HG02970 (cell line): ENCODE measurements at regions not wholly inside any gene's neighbourhood (a gene's known extent, or its start where the extent isn't known, plus 50 kb on each side); places are given as distances from the start of the nearest gene placed in this dataset.

Source experiments
- ATAC-seq: cut with Tn5 transposase; IDR thresholded peaks from one replicate; pipeline ENCODE4 v1.9.1; 2021; ENCODE audit warnings: mild to moderate bottlenecking, moderate library complexity, moderate number of reproducible peaks; ENCODE audit not compliant: unreplicated experiment, low FRiP score

DNA sequence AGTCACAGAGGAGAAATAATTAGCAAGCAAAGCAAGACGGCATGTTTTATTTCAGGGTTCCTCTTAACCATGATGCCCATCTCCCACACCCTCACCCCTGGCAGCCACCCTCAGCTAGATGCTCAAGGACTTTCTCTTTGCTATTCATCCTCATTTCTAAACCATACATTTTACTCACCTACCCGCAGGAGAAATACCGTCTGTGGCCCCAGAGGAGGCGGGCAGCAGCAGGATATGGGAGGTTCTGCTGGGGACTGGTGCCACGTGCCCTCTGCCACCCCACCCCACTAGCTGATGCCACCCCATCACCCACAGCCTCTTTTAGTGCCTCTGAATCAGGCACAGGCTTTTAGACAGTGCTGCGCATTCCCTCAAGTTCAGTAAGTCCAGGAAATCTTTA is 168.7 kb upstream of the ITGB1 start:
- no peak for ATAC-seq

- no peak for ATAC-seq
Observed at GRCh38 chr10:33125522-33126517, 167.8 kb upstream of the ITGB1 start.

- no peak for ATAC-seq
Observed at GRCh38 chr10:33125111-33125510, 167.1 kb upstream of the ITGB1 start.

- ATAC-seq, result no peak
Observed at GRCh38 chr10:33123680-33124079, 165.7 kb upstream of the ITGB1 start.

DNA sequence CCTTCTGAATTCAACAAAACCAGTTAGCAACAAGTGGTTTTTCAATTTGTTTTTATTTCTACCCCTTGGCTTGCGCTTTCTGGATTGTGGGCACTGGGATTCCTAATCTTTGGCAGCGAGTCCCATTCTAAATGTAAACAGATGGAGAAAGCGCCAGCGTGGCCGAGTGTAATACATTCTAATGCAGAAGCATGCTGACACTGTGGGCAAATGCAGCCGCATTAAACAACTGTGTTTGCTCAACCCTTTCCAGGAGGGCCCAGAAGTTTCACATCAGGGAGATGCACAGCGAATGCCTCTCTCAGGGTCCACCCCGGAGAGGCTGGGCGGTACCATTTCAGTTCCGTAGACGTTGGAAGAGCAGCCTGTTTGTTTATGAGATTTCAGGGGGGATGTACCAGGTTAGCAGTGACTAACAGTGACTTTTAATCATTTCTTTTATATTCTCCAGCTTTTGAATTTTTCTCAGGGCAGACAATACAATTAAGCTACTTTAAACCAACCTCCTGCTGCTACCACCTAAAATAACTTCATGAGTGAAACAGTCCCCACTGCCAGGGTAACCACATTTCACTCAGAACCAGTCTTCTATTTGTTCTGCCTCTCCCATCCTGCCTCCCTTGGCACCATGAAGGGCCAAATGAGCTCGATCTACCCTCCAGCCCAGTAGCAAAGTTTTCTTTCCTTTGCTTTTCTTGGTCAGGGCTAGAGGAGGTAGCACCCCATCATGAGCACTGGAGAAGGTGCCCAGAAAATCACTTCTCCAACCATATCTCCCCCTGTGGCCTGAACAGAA is 164.2 kb upstream of the ITGB1 start:
- ATAC-seq, result no peak

DNA sequence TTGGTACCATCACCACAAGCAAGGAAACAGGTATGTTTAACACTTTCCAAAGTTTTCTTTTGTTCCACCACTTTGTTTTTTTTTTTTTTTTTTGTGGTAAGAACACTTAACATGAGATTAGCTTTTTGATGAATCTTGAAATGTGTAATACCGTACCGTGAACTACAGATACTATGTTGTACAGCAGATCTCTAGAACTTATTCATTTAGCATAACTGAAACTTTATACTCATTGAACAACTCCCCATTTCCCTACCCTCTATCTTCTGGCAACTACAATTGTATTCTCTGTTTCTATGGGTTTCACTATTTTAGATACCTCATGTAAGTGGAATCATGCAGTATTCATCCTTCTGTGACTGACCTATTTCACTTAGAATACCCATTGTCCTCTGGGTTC is 162.7 kb upstream of the ITGB1 start:
- no peak for ATAC-seq

- no peak for ATAC-seq
Observed at GRCh38 chr10:33120275-33120674, 162.2 kb upstream of the ITGB1 start.

- no peak for ATAC-seq
Observed at GRCh38 chr10:33117816-33118215, 159.8 kb upstream of the ITGB1 start.

- ATAC-seq, result no peak
Observed at GRCh38 chr10:33117230-33117629, 159.2 kb upstream of the ITGB1 start.

DNA sequence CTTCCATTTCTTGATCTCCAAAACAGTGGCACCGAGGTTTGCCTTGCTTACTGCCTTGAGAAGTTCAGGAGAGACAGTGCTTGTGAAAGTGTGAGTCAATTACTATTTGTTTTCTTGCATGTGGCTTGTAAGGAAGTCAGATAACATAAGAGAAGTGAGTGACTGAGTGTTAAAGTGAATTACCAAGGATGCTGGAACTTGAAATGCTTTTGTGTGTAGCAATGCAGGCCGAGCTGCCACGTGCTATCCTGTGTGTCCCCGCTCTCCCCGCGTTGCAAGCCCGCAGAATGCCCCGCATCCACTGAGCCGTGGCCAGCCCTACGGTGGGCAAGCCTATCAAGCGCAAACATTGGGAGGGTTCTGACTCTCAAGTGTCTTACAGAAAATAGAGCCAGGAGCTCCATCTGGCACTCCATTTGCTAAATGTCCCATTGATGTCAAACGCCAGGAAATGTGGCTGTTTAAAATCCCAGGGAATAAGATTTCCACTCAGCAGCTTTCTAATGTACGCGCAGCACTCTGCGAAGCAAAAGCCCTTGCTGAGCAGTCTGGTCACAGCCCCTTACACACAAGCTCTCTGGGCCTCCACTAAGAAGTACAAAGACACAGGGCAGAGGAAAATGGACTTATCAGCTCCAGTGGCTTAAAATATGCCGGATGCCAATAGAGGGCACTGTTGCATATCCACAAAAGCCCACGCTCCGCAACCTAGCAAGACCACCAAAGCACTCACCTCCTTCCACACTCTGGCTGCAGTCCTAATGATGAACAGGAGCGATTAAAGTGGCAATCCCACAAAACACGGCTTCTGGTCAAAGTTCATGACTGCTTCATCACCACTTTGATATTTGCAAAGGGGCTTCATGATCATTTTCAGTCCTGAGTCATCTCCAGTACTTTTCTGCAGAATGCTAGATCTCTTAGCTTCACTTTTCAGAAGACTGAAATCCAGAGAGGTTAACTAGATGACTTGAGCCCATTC is 158.0 kb upstream of the ITGB1 start:
- ATAC-seq, result no peak

DNA sequence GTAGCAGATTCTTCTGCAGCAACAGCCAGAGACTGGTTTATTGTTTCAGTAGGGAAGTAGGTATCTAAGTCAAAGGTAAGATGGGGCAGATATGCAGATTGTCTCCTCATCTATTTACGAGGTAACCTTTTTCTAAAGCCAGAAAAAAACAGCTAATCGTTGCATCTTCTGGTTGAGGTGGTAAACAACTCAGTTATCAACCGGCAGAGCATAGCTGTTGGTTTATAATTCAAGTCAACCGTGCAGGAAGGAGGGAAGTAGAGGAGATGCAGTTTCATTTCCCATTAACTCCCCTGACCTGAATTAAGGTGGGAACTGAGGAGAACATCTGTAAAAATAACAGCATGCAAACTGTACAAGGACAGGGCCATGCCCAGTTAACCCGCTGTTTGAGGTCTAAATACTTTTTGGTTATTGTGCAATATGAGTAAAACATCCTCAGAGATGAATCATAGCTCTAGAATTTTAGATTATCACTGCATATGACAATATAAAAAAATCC is 156.5 kb upstream of the ITGB1 start:
- ATAC-seq, result no peak

DNA sequence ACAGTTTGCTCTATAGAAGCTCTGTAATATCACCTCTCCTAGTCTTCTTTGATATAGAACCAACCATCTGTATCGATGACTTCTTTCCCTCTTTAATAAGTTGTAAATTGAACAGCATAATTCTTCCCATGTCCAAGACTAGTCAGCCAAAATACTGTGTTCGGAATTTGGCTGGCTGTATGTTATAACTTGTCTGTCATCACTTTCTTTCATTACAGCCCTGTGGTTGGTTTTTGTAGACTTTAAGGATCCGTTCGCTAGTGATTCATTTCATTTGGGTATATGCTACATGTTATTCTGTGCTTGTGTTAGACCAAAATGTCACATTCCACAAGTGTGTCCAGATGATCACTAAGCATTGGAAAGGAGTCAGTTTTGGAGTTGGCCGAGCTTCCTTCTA is 155.4 kb upstream of the ITGB1 start:
- ATAC-seq, result no peak

GRCh38 chr10:33112831-33113455 is 154.9 kb upstream of the ITGB1 start:
- no peak for ATAC-seq

DNA sequence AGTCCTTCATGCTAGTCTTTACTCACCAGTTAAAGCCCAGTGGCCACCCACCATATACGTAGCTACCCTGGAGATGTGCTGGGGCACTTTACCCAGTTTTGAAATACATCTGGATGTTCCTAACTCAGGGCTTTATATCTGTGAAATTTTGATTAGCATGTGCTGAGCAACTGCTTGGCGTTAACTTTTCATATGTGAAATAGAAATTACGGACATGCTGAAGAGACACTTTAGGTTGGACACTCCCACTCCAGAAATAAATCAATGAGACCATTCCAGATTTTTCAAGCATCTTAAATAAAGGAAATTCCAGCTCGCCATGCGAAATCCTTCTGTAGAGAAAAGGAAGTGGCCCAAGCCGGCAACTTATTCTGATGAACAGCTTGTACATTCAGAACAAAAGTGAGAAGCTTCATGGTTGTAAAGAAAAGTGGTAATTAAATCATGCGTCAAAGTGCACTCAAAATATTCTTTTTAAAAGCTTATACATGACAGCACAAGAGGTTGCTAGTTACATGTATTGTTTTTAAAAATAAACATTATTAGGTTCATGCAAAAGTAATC is 153.5 kb upstream of the ITGB1 start:
- ATAC-seq, result no peak

DNA sequence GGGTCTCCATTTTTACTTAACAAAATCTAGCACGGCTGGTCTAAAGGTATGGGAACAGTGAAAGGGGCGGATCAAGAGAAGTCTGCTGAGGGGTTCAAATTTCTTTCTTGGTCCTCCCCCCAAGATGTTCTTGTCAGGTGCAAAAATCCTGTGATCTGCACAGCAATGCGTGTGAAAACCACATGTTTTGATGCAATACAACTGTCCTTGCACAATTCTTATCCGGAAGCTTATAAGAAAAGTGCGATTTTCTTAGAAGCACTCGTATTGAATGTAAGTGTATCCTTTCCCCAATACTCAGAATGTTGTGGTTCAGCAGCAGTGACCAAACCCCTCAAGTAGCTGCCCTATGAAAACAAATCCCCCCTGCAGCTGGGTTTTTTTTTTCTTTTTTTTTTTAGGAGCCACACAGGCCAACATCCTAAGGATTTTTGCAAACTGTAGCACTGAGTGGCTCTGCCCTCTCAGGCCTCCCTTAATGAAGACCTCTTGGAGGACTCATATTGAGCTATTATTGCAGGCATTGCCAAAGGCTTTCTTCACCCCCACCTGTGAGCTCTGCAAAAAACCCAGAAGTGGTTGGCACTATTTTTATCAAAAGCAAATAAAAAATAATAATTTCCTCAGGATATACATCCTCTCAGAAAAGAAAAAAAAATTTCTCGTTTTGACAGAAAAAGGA is 151.9 kb upstream of the ITGB1 start:
- no peak for ATAC-seq

DNA sequence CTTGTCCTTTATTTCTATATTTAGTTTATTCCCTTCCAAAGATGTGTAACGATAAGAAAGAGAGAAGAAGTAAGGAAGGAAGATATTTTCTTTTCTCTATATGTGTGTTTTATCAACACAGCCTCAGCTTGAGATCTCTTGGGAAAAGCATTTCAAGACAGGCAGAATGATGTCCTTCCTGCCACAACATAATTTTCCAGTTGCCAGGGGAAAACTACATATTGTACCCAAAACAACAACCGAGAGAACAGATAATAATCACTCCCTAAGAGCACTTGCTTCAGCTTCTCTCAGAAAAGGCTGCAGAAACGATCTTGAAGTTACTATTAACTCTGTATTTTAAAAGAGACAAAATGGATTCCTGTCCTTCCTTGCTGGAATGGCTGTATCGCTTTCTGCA is 151.4 kb upstream of the ITGB1 start:
- no peak for ATAC-seq

DNA sequence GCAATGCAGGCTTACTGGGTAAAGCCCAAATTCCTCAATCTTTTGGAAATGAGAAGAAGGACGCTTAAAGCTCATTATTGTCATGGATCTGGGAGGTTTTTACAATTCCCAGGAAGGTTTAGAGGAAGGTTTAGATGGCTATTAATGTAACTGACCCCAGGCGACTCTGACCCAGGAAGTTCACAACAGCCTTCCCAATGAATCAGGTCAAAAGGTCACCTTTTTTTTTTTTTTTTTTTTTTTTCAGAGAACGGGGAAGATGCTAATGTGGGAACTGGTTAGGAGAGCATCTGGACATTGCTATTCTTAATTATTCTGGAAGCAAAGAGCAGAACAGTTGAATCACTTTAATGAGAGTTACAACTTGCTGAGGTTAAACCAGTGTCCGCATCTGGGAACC is 149.9 kb upstream of the ITGB1 start:
- ATAC-seq, result no peak

- no peak for ATAC-seq
Observed at GRCh38 chr10:33106767-33107166, 148.7 kb upstream of the ITGB1 start.

DNA sequence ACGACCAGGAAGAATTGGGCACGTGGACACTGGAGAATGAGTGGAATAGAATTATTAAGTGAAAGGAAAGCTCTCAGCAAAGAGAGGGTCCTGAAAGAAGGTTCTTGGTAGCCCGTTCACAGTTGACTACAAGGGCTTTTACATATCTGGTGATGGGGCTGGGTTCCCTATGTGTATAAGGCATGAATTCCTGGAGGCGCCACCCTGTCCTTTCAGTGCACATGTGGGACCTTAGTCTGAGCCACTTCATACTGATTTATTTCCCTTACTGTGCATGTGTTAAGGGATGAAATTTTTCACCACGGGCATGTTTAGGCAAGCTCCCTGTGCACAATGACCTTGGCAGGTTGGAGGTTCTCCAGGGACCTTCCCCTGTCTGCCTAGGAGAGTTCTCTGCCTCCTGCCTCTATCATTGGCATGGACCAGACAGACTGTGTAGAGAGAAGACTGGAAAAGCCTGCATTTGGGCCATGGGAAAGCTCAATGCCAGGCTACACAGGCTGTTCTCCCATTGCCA is 145.9 kb upstream of the ITGB1 start:
- no peak for ATAC-seq
